NCI-H526 (cell line): ENCODE measurements at regions not wholly inside any gene's neighbourhood (a gene's known extent, or its start where the extent isn't known, plus 50 kb on each side); places are given as distances from the start of the nearest gene placed in this dataset.
"Not testable (repeated sequence)": the region's sequence is repeated elsewhere in the genome, so short reads cannot be mapped to it uniquely, and the experiment has no call there.

Experiments
- DNase-seq, 2 experiments: peaks; one replicate each; lab custom pipeline; 2025; lab: John Stamatoyannopoulos, UW

DNA sequence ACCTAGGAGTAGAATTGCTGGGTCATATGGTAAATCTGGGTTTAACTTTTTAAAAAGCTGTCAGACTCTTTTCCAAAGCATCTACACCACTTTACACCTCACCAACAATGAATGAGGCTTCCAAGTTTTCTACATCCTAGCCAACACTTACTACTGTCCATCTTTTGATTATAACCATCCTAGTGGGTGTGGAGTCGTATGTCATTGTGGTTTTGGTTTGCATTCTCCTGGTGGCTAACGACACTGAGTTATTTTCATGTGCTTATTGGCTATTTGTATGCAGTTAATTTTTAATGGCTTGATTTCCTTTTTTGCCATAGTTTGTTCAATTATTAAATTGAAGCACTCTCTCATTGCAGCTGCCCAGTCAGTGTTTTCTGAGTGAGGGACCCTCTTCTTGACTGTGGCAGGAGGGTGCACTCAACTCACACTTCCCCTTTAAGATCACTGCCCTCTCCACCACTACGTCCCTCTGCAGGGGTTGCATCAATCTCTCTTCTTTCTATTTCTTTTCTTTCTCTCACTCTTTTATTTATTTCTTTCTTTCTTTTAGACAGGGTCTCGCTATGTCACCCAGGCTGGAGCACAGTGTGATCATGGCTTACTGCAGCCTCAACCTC lies 182.3 kb downstream of the C9orf152 start:
- no peak for DNase-seq

DNA sequence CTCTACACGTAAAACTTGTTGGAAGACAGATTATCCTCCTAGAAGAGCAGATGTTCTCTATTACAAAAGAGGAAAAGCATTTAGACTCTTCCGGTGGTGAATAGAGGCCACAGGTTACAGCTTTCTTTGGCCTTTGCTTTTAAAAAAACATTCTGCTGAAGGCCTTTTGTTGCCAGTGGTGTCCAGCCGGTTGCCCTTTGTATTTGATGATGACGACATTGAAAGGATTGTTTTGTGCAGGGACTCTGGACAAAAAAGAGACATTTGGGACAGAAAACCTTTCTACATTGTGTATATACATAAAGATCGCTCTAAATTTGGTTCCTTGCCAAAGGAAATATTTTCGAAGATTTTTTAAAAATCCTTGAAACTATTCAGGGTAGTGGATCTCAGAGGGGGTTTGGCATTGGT lies 180.3 kb downstream of the C9orf152 start:
- no peak for DNase-seq

DNA sequence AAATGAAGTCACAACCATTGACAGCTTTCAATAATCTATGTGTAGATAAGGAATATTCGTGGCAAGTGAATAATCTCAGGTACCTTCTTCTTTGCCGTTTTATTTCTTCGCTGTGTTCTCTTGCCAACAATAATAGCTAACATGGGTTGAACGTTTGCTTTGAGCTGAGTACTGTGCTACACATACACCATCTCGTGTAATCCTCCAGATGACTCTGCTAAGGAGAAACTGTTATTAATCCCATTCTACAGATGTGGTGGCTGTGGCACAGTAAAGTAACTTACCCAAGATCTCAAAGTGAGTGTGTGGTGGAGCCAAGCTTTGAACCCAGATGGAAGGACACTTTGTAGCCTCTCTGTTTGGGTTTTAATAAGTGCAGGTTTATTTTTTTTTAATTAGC lies 179.7 kb downstream of the C9orf152 start:
- no peak for DNase-seq

DNA sequence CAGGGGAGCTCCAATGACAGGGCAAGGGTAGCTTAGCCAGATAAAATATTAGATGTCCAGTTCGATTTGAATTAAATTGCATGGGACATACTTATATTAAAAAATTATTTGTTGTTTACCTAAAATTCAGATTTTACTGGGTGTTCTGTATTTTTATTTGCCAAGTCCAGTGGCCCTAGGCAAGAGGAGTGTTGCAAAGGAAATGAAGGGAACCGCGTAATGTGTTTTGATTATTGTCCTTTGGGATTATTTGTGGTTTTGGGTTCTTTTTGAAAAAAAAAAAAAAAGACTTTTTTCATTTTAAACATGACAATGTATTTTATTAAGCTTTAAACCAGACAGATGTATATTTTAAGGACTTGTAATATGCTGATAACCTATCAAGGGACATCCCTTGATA lies 179.3 kb downstream of the C9orf152 start:
- DNase-seq = no peak

DNA sequence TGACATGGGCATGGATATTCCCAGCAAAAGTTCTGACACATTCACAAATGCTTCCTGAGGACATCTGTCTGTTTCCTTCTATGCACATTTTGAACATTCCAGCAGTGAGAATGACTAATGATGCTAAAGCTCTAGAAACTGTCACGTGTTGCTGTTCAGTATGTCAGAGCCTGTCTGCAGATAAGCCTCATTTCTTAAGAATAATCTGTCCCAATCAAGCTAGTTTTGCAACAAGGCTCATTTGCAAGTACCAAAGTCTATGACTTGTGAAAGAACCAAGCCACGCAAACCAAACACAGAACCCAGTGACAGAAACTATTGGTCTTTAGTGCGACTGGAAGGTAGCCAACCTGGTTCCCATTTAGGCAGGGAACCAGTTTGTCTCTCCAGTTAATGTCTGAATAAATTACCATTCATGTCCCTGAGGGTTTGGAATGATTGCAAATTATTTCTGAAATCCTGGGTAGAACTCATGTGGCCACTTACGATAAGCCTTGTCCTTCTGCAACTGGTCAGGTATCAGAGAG lies 178.5 kb downstream of the C9orf152 start:
- DNase-seq = peak in 1 of 2 experiments; percentile 10

DNA sequence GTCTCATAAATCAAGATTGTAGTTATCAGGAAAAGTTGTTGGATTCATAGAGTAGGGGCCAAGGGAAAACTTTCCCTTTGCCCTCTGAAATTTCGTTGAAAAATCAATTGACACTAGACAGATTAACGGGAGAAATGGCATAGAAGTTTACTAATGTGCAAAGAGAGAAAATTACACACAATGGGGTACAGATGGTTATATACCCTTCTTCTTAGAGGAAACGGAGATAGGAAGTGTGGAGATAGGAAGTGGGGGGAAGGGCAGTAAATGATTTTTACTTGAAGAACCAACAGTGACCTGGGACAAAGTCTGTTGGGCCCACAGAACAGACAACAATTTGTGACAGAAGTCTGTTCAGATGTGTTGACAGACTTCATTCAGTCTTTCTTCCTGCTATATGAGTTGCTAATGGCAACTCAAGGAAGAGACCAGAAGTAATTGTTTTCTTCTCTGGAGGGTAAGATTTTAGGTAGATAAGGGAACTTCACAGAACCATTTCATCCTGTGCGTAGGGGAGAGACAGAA lies 177.9 kb downstream of the C9orf152 start:
- no peak for DNase-seq

DNA sequence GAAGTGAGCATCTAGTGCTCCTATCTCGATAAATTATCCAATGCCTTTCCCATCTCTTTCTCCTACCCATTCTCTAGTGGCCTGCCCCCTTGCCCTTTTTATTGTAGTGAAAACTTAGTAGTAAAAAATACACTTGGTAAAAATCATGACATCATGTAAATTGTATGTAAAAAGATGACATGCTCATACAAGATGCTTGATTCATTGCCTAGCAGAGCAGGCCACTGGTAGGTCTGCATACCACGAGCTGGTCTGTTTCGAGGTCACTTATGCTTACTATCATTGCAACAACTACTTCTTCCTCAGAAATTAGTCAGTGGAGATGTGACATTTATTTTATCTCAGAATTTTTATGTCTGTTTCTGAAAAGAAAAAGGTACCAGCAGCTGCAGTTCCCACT lies 177.3 kb downstream of the C9orf152 start:
- DNase-seq = no peak

DNA sequence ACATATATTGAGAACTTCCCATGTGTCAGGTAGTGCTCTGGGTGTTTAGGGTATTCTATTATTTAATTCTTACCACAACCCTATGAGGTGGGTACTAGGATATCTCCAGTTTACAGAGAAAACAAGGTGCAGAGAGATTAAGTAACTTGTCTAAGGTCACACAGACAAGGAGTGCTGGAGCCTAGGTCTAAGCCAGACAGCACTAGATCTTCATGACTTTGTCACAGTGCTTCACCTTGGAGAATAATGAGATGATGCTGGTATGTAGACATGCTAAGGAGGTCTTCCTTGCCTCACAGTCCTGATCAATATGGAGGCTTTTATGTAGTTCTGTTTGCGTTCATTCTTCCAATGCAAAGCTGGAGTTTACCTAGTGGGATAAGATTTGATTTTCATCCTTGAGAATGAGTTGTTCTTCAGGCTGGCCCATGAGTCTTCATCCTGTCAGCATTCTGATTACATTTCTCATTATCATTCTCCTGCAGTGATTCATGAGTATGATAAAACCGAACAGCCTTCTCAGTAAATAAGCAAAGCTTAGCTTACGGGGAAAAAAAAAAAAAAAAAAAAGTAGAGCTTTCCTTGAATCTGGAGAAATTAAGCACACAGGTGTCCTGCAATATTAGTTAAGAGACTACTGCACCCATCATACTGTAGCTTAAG lies 176.3 kb downstream of the C9orf152 start:
- DNase-seq = no peak

DNA sequence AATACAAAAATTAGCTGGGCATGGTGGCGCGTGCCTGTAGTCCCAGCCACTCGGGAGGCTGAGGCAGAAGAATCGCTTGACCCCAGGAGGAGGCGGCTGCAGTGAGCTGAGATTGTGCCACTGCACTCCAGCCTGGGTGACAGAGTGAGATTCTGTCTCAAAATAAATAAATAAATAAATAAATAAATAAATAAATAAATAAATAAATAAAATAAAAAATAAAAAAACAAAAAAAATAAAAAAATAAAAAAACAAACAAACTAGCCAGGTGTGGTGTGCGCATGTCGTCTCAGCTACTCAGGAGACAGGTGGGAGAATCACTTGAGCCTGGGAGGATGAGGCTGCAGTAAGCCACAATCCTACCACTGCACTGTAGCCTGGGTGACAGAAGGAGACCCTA lies 175.4 kb downstream of the C9orf152 start:
- DNase-seq = not testable (repeated sequence)

DNA sequence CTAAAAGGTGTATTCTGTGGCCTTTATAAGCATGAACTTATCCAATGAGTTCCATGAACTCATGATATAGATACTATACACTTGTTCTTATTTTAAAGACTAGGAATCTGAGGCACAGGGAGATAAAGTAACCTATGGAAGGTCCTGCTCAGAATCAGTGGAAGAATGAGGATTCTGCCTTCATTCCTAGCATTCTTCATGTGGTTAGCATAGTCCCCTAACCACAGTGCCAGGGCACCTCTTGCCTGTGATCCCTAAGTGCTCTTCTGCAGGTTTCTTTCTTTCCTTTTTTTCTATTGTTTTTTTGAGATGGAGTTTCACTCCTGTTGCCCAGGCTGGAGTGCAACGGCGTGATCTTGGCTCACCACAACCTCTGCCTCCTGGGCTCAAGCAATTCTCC lies 174.1 kb downstream of the C9orf152 start:
- no peak for DNase-seq

DNA sequence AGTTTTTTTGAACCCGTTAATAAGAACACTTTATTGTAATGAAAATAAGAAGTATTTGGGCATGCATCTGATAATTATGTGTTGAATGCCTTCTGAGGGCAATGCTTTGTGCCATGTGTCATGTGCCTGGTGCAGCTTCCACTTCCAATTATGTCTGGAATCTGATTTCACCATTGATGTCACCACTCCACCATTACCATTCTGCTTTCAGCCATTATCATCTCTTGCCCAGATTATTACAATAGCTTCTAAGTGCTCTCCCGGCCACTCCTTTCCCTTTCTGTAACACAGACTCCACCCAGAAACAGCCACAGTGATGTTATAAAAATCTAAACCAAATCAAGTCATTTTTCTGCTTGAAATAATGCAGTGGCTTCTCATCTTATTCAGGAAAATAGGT lies 171.7 kb downstream of the C9orf152 start:
- DNase-seq = no peak

DNA sequence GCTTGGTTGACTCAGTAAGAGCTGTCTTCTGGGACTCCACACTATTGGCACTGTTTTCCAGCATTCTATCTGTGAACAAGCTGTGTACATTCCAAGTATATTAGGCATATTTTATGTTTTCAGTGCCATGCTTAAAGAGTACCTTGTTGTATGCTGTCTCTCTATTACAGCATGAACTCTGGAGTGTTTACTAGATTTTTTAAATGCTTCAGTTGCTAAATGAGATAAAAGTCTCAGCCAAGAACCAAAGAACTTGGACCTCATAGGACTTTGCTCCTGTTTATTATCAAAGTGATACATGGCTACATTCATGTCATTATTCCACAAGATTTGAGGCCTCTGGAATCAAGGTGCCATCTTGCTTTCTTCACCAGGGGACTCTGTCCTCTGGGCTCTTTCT lies 167.2 kb downstream of the C9orf152 start:
- DNase-seq = no peak

DNA sequence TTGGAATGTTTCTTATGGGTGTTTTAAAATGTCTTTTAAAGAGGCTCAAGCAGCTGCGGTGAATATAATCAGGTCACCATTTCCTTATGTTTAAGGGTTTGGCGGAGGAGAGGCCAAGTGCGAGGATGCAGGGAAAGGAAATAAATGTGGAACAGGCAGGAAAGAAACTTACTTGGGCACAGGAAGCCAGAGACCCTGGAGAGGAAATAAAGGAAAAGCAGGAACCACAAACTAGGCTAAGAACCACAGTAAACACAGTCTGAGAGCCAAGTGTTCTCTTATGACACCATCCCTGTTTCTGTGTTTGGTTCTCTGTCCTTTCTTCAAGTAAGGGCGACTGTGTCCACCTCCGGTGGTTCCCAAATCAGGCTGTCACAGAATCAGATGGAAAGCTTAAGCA lies 166.5 kb downstream of the C9orf152 start:
- no peak for DNase-seq

DNA sequence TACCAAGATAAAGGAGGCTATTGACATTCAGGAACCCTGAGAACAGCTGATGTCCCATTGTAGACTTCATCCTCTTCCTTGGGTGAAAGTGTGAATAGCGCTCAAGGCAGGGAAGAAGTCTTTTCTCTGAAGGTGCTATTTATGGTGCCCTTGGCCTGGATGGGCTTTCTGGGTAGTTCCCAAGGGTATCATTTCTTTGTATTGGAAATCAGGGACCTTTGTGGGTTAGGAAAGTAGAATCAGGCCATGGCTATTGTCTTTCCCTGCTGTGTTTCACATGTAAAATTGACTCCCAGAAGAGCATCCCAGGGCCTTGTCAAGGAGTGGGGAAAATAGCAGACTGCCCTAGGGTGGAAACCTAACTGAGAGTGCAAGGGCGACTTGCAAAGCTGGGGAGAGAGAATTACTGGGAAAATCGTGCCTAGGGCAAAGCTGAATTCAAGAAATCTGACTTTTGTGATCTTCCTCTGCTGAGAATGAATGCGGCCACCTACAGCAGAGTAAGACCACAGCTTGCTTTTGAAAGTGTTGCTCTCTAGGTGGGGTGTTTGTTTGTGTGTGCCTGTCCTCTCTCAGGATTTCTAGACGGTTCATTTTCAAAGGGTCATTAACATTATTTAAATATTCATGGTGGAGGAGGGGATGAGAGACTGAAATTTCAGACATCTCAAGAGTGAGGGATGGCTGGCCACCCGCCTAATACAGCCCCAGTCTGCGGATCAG lies 160.6 kb downstream of the C9orf152 start:
- DNase-seq = no peak

DNA sequence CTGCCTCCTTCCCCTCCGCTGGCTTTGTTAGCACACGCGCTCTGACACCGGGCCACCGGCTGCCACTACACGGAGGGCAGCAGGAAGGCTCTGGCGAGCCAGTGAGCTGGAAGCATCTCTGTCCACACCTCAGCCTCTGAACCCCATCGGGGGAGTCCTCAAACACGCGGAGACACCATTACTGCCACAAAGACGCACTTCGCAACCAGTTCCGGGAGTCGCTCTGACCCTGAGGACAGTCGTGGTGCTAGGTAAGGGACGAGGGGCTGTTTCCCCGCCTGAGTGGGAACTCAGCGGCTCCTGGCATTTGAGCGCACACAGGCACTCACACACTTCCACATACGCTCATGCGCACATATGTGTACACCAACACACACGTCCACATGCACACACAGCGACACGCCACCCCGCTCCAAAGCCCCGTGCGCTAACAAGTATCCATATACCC lies 160.0 kb downstream of the C9orf152 start:
- peak in 1 of 2 experiments; percentile 61 for DNase-seq

DNA sequence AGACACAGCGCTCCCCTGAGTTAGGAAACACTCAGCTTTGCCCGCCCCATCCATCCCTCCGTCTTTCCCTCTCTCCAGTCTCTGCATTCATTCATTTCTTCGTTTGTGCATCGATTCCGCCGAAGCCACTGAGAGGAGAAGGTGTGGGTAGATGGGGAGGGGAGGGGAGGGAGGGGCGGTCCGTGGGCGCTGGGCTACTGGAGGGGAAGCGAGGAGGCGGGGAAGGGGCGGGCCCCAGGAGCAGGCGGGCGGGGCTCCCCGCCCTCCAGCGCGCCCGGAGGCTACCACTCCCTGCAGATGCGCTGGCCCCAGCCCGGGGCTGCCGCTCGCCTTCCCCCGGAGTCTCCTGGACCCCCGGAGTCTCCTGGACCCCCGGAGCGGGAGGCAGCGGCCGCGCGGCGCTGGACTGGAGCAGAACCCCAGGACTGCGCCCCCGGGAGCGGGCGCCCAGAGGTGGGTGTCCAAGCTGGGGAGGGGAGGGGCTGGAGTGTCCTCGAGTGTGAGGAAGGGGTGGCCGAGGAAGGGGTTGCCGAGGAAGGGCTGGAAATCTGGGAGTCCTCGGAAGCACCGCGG lies 159.5 kb downstream of the C9orf152 start:
- DNase-seq = peak in 1 of 2 experiments; percentile 74

DNA sequence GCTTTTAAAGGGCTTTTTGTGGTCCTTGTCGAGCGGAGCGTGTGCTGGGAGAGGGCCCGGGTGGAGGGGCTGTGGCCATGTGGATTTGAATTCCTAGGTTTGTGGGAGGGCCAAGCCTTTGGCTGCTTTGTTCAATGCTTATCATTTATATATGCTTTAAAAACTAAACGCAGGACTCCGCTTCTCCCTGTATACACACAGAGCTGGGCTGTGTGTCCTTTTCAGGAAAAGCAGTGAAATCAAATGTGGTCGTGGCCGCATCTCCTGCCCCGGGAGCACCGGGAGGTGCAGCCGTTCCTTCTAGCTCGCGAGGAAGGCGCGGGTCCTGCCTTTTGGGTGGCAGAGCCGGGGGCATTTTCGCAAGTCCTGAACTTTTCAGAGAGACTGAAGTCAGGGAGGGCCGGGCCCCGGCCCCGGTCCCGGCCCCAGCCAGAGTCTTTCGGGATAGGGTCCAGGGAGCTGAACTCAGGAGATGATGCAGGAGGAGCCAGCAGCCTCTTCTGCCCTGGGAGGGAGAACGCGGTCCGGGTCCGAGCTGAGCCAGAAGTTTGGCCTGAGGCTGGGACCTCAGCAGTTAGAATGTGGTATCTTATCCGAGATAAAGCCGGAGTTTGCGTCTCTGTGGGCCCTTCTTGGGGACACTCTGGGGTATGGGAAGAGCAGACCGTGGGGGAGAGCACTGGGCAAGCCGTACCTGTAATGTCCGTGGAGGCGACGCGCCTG lies 158.8 kb downstream of the C9orf152 start:
- peak in 1 of 2 experiments; percentile 39 for DNase-seq

DNA sequence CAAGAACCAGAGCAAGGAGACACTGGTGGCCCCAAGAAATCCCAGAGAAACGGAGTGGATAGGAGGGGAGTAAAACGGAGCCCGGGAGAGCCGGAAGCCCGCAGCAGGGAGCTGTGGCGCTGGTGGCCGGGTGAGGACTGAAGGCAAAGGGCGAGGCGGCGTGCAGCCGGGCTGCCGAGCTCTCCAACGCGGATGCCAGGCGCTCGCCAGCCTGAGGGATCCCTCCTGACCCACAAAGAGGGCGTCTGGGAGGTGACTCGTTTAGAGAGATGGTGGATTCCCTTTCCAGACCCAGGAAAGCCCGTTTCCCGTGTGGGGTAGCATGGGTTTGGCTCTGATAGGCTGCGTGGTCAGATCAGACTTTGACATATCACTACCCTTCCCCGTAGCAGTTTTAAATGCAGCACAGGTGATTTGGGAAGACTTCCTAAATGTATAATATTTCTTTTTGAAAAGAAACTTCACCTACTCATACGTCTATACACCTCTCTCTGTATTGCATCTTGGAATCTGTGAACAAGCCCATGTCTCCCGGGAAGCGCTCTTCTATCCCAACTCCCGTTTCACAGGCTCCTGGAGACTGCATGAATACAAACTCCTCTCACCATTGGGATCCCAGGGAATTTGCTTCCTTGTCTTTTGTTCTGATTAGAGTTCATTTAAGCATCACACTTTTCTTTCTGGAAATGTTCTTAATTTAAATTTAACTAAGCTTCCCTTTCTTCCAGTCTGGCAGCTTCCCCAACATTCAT lies 158.1 kb downstream of the C9orf152 start:
- DNase-seq = peak in 1 of 2 experiments; percentile 36

DNA sequence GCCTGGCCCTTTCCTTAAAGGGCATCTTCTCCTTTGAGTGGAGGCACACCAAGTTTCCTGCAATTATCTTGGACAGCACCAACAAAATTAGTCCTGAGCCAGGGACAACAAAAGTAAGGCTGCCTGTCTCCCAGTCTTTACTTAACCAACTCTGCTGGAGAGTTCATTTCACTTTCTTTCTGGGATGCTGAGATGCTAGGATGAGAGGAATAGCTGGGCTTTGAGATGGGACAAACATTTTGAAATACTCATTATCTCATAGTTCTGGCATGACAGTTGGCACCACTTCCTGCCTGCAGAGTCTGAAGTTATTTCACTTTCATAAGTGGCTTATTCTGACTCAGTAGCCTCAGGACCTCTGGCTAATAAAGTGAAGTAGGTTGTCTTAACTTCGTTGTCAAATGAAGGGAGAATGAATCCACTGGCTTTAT lies 157.0 kb downstream of the C9orf152 start:
- no peak for DNase-seq

DNA sequence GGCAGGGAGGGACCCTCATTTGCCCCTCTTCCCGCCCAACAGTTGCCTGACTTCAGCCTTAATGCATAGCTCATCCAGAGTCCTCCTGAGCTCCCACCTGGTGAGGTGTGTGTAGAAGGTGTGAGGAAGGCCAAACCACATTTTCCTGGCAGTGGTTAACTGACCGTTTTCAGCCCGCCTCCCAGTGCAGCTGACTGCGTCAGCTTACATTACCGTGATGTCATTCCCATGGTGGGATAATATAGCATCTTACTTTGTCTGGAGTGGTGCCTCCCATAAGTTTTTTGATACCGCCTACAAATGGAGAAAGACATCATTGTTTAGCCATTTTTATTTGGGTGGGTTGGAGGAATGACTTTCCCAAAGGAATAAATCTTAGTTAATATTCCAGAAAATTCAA lies 151.9 kb downstream of the C9orf152 start:
- no peak for DNase-seq
